GM23338 (cell line): ENCODE measurements at regions not wholly inside any gene's neighbourhood (a gene's known extent, or its start where the extent isn't known, plus 50 kb on each side); places are given as distances from the start of the nearest gene placed in this dataset.
"Not testable (repeated sequence)": the region's sequence is repeated elsewhere in the genome, so short reads cannot be mapped to it uniquely, and the experiment has no call there.

ENCODE experiments used
- CREB1 ChIP-seq: fragments of 250-450 bp; sonication (Bioruptor Pico); IDR thresholded peaks from 2 replicates; pipeline ENCODE4 v1.5.0; 2020; ENCODE audit warnings: low read depth, mild to moderate bottlenecking, moderate library complexity
- CTCF ChIP-seq, 2 experiments: fragments of 200-600 bp in 1 of 2; sonication (generic) in 1 of 2; conservative IDR thresholded peaks; 2 replicates each; pipeline versions ENCODE4 v1.5.1 to v1.6.1; 2016 to 2017; ENCODE audit warnings: antibody characterized with exemption in 2 of 2, low read depth in 2 of 2, mild to moderate bottlenecking in 2 of 2, moderate library complexity in 1 of 2
- EZH2 ChIP-seq: fragments of 200-600 bp; sonication (generic); IDR thresholded peaks from one replicate; pipeline ENCODE4 v1.8.0; 2017; ENCODE audit warnings: antibody characterized with exemption, mild to moderate bottlenecking, low read depth; ENCODE audit not compliant: unreplicated experiment
- EZH2phosphoT487 ChIP-seq: fragments of 200-600 bp; sonication (generic); IDR thresholded peaks from one replicate; pipeline ENCODE4 v1.8.1; 2018; ENCODE audit warnings: antibody characterized with exemption; ENCODE audit not compliant: unreplicated experiment
- JUNB ChIP-seq: IDR thresholded peaks from one replicate; pipeline ENCODE4 v1.6.1; 2016; ENCODE audit warnings: antibody characterized with exemption; ENCODE audit not compliant: unreplicated experiment
- POLR2AphosphoS5 ChIP-seq: IDR thresholded peaks from 2 replicates; pipeline ENCODE4 v1.6.1; 2016; ENCODE audit warnings: antibody characterized with exemption, low read depth
- REST ChIP-seq: IDR thresholded peaks from one replicate; pipeline ENCODE4 v1.6.1; 2018; ENCODE audit warnings: antibody characterized with exemption; ENCODE audit not compliant: unreplicated experiment
- STAT1 ChIP-seq: IDR thresholded peaks from one replicate; pipeline ENCODE4 v1.6.1; 2016; ENCODE audit warnings: antibody characterized with exemption; ENCODE audit not compliant: unreplicated experiment
- ZNF114 ChIP-seq: fragments of 250-450 bp; sonication (Bioruptor Pico); IDR thresholded peaks from 2 replicates; pipeline ENCODE4 v1.5.0; 2020; ENCODE audit warnings: mild to moderate bottlenecking, moderate library complexity

- not testable (repeated sequence) for TF ChIP-seq CTCF (conservative IDR thresholded peaks at IDR 0.05; ENCODE audit: low read depth in 2 of 2); POLR2AphosphoS5; CREB1 (CRISPR knock-in tag); EZH2phosphoT487; EZH2; JUNB; REST; ZNF114 (CRISPR knock-in tag); STAT1
Observed at GRCh38 chr2:136312568-136312967, 194.6 kb upstream of the CXCR4 start.
